Gastrocnemius medialis (tissue), 4 donors: ENCODE measurements at regions not wholly inside any gene's neighbourhood (a gene's known extent, or its start where the extent isn't known, plus 50 kb on each side); places are given as distances from the start of the nearest gene placed in this dataset.

ENCODE experiments used
- POLR2A ChIP-seq, 2 donors: fragments of 450-650 bp; IDR thresholded peaks; one replicate each; pipeline ENCODE4 v1.6.1; 2017; ENCODE audit warnings: antibody characterized with exemption in 2 of 2, mild to moderate bottlenecking in 2 of 2, moderate library complexity in 2 of 2
- TF ChIP-seq, protein P1 (sequence below), 5 experiments: fragments of 450-650 bp in 3 of 5; fragments of 200-600 bp in 2 of 5; sonication (generic) in 2 of 5; IDR thresholded peaks in 4 of 5; conservative IDR thresholded peaks in 1 of 5; 1 replicate in 4 of 5; 2 replicates in 1 of 5; pipeline ENCODE4 v1.5.1; 2016 to 2019; ENCODE audit warnings: antibody characterized with exemption in 5 of 5, mild to moderate bottlenecking in 3 of 5, moderate library complexity in 3 of 5

DNA sequence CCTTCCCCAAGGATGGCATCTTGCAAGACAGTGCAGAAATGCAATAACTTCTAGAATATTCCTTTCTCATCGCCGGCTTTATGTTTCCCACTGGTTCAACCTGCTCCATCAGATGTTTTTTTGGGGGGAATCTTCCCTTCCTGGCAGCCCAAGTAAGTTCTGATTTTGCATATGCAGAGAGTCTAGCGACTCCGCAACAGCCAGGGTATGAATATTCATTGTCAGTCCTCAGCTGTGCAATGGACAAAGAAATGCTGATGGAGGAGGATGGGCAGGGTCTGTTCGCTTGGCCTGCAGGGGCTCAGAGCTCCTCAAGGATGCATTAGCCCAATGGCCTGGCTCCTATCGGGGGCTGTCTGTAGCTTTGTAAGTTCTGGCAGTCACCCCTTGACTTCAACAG lies 358.8 kb upstream of the CCL2 start:
- TF ChIP-seq POLR2A (IDR thresholded peaks at IDR 0.05) = no peak
- TF ChIP-seq, protein P1, sequence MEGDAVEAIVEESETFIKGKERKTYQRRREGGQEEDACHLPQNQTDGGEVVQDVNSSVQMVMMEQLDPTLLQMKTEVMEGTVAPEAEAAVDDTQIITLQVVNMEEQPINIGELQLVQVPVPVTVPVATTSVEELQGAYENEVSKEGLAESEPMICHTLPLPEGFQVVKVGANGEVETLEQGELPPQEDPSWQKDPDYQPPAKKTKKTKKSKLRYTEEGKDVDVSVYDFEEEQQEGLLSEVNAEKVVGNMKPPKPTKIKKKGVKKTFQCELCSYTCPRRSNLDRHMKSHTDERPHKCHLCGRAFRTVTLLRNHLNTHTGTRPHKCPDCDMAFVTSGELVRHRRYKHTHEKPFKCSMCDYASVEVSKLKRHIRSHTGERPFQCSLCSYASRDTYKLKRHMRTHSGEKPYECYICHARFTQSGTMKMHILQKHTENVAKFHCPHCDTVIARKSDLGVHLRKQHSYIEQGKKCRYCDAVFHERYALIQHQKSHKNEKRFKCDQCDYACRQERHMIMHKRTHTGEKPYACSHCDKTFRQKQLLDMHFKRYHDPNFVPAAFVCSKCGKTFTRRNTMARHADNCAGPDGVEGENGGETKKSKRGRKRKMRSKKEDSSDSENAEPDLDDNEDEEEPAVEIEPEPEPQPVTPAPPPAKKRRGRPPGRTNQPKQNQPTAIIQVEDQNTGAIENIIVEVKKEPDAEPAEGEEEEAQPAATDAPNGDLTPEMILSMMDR (IDR thresholded peaks at IDR 0.05 in 4 of 5, conservative IDR thresholded peaks at IDR 0.05 in 1 of 5) = no peak
